HFFc6 (cell line): ENCODE measurements at regions not wholly inside any gene's neighbourhood (a gene's known extent, or its start where the extent isn't known, plus 50 kb on each side); places are given as distances from the start of the nearest gene placed in this dataset.

Experiments
- DNase-seq: peaks from one replicate; pipeline ENCODE4 v3.0.0-alpha.2; 2018
- H3K27ac Mint-ChIP-seq: 2 replicates; pipeline ENCODE4 v1.8.0; 2020; ENCODE audit warnings: mild to moderate bottlenecking, mixed read lengths
- H3K27me3 Mint-ChIP-seq: 2 replicates; pipeline ENCODE4 v1.8.0; 2021; ENCODE audit warnings: mild to moderate bottlenecking, moderate library complexity, mixed read lengths; ENCODE audit not compliant: insufficient read depth
- H3K36me3 Mint-ChIP-seq: 2 replicates; pipeline ENCODE4 v1.8.0; 2021; ENCODE audit warnings: low read depth, mixed read lengths
- H3K4me1 Mint-ChIP-seq: 2 replicates; pipeline ENCODE4 v1.8.0; 2020; ENCODE audit warnings: low read depth, mixed read lengths
- H3K4me3 Mint-ChIP-seq: 2 replicates; pipeline ENCODE4 v1.8.0; 2020; ENCODE audit warnings: mild to moderate bottlenecking, moderate library complexity, mixed read lengths
- H3K9me3 Mint-ChIP-seq: 2 replicates; pipeline ENCODE4 v1.8.0; 2020; ENCODE audit warnings: mild to moderate bottlenecking, mixed read lengths
- TF ChIP-seq, protein P1 (sequence below): fragments of 200-600 bp; sonication (generic); IDR thresholded peaks from 2 replicates; pipeline ENCODE4 v1.5.0; 2021; ENCODE audit warnings: antibody characterized with exemption, mild to moderate bottlenecking

DNA sequence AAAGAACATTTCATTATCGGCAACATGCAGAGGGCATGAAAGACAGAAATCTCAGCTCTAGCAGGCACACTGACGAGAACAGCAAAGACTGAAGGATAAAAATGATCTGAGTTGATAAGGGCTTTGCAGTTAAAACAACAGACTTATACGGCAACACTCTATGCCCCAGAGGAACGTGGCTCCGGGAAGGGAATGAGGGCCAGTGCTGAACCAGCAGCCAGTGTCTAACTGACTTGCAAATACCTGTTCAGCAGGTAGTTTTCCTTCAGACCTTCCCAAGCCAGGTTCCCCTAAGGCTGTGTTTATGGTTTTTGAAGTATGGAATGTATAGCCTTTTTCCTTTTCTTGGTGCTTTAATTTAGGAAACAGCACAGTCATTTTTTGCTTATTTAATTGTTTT is 121.3 kb upstream of the CDH18 start:
- no peak overlapping the region for H3K4me3 Mint-ChIP-seq
- peaks cover 4% of the 10 kb centered on the region; the same call in 1 of the 2 replicates for H3K27me3 Mint-ChIP-seq

DNA sequence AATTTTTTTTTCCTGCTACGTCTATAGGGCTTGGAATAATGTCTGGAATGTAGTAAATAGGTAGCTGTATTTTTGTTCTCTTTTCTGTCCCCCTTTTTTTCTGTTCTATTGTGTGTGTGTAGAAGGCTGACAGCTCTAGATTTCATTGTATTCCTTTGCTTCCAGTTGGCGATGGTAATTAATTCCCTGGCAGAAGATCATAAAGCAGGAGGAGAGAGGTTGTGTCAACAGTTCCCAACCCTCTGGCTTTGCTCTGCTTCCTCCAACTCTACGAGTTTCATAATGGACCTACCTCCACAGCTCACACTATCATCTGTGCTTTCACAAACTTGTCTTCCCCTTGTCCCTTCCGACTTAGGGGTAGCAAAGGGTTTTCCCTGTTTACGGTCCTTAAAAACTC is 117.9 kb upstream of the CDH18 start:
- TF ChIP-seq, protein P1, sequence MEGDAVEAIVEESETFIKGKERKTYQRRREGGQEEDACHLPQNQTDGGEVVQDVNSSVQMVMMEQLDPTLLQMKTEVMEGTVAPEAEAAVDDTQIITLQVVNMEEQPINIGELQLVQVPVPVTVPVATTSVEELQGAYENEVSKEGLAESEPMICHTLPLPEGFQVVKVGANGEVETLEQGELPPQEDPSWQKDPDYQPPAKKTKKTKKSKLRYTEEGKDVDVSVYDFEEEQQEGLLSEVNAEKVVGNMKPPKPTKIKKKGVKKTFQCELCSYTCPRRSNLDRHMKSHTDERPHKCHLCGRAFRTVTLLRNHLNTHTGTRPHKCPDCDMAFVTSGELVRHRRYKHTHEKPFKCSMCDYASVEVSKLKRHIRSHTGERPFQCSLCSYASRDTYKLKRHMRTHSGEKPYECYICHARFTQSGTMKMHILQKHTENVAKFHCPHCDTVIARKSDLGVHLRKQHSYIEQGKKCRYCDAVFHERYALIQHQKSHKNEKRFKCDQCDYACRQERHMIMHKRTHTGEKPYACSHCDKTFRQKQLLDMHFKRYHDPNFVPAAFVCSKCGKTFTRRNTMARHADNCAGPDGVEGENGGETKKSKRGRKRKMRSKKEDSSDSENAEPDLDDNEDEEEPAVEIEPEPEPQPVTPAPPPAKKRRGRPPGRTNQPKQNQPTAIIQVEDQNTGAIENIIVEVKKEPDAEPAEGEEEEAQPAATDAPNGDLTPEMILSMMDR = no peak
- Mint-ChIP-seq H3K27ac (no peak overlapping the region), H3K9me3 (peaks cover 3% of the 10 kb centered on the region; the same call in 1 of the 2 replicates), H3K36me3 (no peaks in the 10 kb centered on the region), H3K4me1 (no peaks in the 10 kb centered on the region), H3K27me3 (no peaks in the 10 kb centered on the region; the same call in 1 of the 2 replicates), H3K4me3 (no peak overlapping the region)
- no peak for DNase-seq

More for the DNA sequence above, 121.3 kb upstream of the CDH18 start:
- TF ChIP-seq, protein P1 = no peak
- no peak for DNase-seq
- H3K36me3 Mint-ChIP-seq = no peaks in the 10 kb centered on the region
- H3K4me1 Mint-ChIP-seq = no peaks in the 10 kb centered on the region
- no peak overlapping the region for H3K27ac Mint-ChIP-seq
- peaks cover 3% of the 10 kb centered on the region; the same call in 1 of the 2 replicates for H3K9me3 Mint-ChIP-seq

DNA sequence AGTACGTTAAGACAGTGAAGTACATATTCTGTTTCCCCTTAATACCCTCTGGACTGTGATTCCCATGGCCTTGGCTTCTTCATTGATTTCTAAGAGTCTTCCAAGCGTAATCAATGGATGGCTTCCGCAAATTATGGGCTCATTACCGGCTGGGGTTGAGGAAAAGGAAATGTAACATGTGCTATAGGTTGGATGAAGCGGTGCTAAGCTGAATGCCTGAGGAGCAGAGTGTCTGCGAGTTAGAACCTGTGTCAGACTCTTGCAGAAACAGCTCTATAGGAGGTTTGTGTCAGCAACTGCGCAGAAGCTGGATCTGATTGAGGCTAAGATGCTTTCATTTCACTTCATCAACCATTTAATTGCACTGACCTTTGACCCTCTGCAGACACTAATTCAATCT is 114.3 kb upstream of the CDH18 start:
- no peaks in the 10 kb centered on the region for H3K4me1 Mint-ChIP-seq
- DNase-seq = no peak
- H3K27me3 Mint-ChIP-seq = no peaks in the 10 kb centered on the region; the same call in 1 of the 2 replicates
- H3K36me3 Mint-ChIP-seq = no peaks in the 10 kb centered on the region
- H3K9me3 Mint-ChIP-seq = no peaks in the 10 kb centered on the region
- TF ChIP-seq, protein P1 = no peak
- H3K4me3 Mint-ChIP-seq = no peak overlapping the region
- H3K27ac Mint-ChIP-seq = no peak overlapping the region

DNA sequence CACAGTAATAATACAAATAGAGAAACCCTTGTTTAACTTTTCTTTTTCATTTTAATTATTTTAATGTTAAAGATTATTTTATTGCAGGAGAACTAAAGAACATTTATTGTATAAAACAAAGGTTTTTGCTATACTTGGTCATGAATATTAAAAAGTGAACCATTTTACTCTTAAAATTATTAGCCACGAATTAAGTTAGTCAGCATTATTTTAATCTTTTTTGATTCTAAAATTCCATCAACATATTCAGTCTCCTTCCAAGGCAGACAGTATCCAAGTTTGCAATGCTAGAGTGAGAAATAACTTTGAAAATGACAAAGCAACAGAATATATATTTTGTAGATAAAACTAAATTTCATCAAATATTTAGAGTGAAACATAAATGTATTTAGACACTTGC is 110.7 kb upstream of the CDH18 start:
- H3K4me3 Mint-ChIP-seq = no peak overlapping the region
- H3K9me3 Mint-ChIP-seq = no peaks in the 10 kb centered on the region
- TF ChIP-seq, protein P1 = no peak
- H3K27me3 Mint-ChIP-seq = no peaks in the 10 kb centered on the region
- no peaks in the 10 kb centered on the region for H3K36me3 Mint-ChIP-seq
- DNase-seq = no peak
- H3K4me1 Mint-ChIP-seq = no peaks in the 10 kb centered on the region
- no peak overlapping the region for H3K27ac Mint-ChIP-seq

- no peaks in the 10 kb centered on the region for H3K4me1 Mint-ChIP-seq
Observed at GRCh38 chr5:20088361-20088760, 100.4 kb upstream of the CDH18 start.

More at GRCh38 chr5:20088361-20088760, 100.4 kb upstream of the CDH18 start:
- Mint-ChIP-seq H3K27ac (no peak overlapping the region), H3K9me3 (no peaks in the 10 kb centered on the region; the same call in 1 of the 2 replicates), H3K27me3 (no peaks in the 10 kb centered on the region), H3K36me3 (no peaks in the 10 kb centered on the region), H3K4me3 (no peak overlapping the region)
- no peak for DNase-seq
- TF ChIP-seq, protein P1 = no peak
